Left renal cortex interstitium (tissue), 4 donors: ENCODE measurements at regions not wholly inside any gene's neighbourhood (a gene's known extent, or its start where the extent isn't known, plus 50 kb on each side); places are given as distances from the start of the nearest gene placed in this dataset.

Experiments used
- DNase-seq, 4 donors: peaks; one replicate each; pipeline ENCODE4 v3.0.0-alpha.2; 2013; ENCODE audit warnings: low read depth in 4 of 4, low spot score in 2 of 4, missing footprints in 1 of 4

- DNase-seq: no peak
Measured at GRCh38 chr5:173825215-173825865, 62.8 kb upstream of the CPEB4 start.

DNA sequence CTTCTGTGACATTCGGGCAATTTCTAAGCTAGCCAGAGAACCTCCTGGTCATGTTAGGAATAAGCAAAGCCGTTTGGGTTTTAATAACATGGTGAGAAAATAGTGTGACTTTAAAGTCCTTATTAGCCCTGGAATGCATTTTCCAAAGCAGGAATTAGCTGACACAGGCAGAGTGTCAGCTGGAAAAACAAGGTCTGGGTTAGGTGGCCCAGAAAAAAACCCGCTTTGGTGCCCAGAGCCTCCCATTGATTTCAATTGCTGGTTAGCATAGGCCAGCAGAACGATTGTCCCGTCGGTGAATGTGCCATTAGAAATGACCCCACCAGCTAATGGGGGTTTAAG, 62.1 kb upstream of the CPEB4 start:
- no peak for DNase-seq

DNA sequence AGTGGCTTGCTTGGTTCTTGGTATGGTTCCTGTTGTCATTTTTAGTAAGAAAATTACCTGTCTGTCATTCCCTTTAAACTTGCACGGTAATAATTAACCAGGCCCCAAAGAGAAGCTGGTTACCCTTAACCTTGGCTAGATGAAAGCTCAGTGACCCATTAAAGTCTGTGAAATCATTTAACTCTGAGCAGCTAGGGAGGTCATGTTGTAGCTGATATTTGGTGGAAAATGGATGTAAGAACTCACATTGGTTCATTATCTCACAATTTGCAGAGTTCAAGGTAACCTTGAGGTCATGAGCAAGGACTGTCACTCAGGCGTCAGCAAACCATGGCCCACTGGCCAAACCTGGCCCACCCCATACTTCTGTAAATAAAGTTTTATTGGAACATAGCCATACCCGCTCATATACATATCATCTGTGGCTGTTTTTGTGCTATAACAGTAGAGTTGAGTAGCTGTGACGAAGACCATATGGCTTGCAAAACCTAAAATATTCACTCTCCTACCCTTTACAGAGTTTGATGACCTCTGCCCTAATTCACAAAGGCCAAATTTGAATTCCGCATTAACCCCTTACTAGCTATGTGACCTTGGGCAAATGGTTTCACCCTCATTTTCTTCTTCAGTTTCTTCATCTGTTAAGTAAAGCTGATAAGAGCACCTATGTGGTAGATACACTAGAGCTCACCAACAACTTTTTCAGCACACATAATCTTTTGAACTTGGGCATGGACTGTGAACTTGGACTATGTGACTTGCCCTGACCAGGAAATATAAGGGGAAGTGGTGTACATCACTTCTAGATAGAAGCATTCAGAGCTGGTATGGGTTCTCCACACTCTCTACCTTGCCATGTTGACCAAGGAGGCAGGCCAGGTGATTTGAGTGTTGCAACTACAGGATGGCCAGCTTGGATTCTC, 61.5 kb upstream of the CPEB4 start:
- no peak for DNase-seq

- DNase-seq: no peak
Measured at GRCh38 chr5:173828952-173829351, 59.2 kb upstream of the CPEB4 start.

DNA sequence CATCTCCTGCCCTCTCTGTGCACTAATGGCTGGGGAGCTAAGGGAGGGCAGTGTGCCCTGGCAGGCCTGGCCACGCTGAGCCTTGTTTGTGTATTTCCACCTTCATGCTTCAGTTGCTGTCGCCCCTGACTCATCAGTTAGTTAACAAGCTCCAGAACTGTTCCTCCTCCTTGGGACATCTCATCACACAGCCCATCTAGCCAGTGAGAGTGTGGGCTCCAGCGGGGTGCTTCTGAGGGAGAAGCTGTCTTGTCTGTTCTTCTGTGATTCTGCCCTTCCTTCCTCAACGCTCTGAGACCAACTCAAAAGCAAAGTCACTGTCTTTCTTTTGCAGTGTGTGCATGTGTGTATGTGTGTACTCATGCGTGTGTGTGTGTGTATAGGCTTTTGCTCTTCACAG, 58.3 kb upstream of the CPEB4 start:
- DNase-seq: peak in 1 of 4 donors; percentile 46

GRCh38 chr5:173830421-173830820, 57.7 kb upstream of the CPEB4 start:
- no peak for DNase-seq

GRCh38 chr5:173831196-173831914, 56.8 kb upstream of the CPEB4 start:
- DNase-seq: no peak

- DNase-seq: no peak
Measured at GRCh38 chr5:173832386-173832785, 55.8 kb upstream of the CPEB4 start.

GRCh38 chr5:173833196-173833985, 54.8 kb upstream of the CPEB4 start:
- no peak for DNase-seq

DNA sequence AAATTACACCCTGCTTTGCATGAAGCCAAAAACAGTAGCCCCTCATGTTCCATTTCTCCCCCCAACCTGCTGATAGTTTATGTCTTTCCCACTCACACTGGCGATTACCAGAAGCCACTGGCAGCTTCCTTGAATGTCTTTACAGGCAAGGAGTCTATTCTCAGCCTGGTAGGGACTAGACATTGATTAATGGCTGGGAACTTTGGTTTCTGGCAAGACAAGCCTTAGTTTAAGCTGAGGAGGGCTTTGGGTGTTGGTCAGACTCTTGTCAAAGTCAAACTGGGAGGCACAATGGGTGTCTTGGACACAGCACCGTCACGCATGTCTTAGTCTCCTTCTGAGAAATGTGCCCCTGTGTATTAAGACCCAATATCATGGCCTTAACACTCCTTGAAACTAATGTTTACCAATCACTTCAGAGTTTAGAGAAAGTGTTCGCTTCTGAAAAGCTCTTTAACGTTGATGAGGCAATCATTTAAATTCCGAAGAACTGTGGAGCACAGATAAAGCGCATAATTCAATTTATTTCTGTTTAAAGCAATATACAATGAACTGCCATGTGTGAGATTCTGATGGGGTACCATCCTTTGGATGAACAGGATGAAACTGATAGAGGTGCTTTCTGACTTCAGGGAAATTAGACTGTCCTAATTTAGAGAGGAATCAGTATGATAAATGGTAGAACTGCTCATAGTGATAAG, 53.9 kb upstream of the CPEB4 start:
- no peak for DNase-seq

DNA sequence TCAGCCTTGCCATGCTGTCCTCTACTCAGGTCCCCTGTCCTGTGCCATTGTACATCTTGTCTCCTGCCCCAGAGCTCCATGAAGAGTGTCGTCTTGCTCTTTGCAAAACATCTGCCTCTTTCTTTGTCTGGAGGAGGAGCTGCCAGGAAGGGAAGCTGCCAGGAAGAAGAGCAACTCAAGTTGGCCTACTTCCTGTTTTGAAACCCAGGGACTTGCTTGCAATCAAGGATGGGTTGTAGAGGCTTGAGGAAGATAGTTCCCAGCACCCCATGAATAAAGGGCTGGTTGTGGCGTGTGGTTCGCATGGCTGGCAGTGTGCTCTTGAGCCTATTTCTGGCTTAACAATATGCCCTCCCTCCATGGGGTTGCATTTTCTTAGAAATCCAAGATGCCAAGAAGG, 53.0 kb upstream of the CPEB4 start:
- DNase-seq: no peak

GRCh38 chr5:173835661-173836060, 52.5 kb upstream of the CPEB4 start:
- no peak for DNase-seq

GRCh38 chr5:173837654-173838053, 50.5 kb upstream of the CPEB4 start:
- no peak for DNase-seq
